NCI-H82 (cell line): ENCODE measurements at regions not wholly inside any gene's neighbourhood (a gene's known extent, or its start where the extent isn't known, plus 50 kb on each side); places are given as distances from the start of the nearest gene placed in this dataset.
"Not testable (repeated sequence)": the region's sequence is repeated elsewhere in the genome, so short reads cannot be mapped to it uniquely, and the experiment has no call there.

Experiments
- DNase-seq: peaks from one replicate; lab custom pipeline; 2025; lab: John Stamatoyannopoulos, UW

DNA sequence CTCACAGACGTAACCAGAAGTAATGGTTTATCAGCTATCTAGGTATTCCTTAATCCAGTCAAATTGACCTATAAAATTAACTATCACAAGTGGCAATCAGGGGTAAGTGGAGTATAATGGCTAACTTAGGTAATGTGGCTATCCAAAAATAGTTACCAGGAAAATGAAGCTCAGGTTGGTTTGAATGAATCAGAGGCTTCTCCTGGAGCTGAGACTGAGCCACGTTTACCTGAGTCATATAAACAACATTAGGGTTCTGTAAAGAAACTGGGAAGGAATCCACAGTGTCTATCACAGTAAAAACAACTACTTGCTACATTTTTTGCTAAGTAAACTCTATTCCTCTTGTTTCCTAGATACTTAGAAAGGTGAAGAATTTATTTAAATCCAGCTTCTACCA lies 236.0 kb upstream of the SPHKAP start:
- DNase-seq: no peak

DNA sequence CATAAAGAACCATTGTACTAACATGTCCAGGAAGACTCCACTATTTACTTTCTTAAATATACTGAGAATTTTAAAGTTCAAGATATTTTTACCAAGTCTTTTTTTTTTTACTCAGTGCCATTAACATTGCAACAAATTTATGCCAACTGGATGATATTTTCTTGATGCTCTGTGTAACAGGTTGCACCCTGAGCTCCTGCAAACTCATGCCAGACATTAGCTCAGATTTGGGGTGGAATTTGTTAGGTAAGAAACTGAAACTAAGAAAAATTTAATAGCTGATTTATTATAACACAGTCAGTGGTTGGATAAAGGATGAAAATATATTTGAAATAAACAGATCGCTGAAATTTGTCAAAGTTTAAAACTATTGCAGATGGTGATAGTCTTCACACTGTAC lies 228.6 kb upstream of the SPHKAP start:
- DNase-seq: no peak

DNA sequence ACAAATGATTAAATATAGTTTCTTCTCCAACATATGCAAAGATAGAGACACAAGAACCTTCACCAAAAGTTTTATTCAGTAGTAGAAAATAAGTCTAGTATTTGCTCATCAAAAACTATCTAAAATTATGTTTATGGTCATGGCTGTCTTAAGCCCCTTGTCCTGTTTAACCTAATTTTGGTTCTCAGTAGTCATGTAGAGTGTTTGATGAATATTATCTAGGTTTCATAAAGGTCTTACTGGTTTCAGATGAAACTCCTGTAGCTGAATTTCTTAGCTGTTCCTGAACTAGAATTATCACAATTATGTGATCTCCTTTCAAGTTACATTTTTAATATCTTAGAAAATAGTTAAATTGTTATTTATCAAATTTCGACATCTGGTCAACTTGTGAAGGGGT lies 228.0 kb upstream of the SPHKAP start:
- DNase-seq: no peak

DNA sequence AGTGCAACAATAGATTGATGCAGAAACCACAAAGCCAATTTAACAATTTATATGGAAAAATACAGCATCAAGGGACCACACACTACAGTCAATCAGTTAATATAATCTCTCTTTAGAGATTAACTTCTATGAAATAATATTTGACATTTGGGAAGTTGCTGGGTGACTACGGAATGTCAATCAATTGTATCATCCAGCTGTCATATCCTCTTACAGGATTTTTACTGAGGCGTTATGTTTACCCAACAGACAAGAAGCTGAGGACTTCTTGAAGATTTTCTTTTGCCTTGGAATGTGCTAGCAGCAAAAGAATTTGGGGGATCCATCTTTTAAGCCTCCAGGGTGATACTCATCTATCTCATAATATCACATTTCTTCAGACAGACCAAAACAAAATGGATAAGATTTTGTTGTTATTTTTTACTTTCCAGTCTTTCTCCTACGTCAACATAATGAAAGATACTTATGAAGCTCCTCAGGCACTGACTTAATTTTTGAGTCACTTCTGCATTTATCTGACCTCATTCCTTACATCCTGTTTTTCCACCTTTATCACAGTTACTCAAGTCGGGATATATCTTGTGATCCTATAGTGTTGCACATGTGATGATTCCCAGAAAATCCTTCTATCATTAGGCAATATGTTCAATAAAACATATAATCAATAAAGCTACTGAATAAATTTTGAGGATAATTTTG lies 227.2 kb upstream of the SPHKAP start:
- no peak for DNase-seq

DNA sequence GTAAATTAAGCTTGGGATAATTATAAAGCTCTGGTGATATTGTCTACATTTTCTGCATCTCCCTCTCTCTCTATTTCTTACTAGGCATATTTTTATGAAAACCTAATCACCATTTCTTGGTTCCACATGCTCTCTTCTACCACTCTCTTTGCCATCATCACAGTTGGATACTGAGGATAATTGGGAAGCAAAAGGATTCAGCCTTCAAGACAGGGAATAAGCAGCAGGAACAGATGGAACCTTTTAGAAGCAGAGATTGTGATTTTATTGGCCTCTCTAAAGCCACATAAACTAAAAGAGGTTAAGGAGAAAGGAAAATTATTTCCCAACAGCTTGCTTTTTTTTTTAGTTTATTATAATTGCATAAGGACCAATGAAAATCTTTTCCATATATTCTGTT lies 226.3 kb upstream of the SPHKAP start:
- no peak for DNase-seq

DNA sequence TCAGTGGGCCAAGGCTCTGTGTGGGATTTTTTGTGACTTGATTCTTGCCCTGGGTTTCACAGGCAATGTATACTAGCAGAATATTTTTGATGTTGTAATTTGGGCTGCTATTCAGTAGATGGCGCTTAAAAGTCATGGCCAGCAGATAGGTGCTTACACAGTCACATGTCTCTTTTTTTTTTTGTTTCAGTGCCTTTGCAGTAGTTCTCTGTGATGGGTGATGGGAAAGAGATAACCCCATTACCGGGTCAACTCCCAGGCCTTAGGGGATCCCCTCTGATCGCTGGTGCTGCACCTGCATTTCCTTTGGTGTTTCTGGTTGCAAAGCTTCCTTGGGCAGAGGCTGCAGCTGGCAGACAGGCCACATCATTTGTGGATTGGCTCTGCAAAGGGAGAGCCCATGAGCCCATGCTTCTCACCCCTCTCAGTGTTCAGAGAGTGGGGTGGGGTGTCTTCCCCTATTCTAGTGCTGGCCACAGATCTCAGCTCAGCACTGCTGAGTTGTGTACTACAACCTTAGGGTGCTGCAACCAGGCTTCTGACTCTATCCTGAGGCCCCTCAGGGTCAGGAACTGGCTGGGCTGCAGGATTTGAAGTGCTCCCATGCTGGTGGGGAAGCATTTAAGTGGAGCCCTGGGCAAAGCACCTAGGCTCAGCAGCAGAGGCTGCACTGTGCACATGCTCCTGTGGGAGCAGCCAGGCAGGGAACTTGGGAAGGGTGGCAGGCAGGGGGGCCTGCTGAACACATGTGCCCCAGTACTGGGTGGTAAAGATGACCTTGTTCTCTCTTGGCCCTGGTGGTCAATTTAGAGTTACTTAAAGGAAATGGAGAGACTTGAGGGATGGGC lies 219.8 kb upstream of the SPHKAP start:
- peak; percentile 8 for DNase-seq

DNA sequence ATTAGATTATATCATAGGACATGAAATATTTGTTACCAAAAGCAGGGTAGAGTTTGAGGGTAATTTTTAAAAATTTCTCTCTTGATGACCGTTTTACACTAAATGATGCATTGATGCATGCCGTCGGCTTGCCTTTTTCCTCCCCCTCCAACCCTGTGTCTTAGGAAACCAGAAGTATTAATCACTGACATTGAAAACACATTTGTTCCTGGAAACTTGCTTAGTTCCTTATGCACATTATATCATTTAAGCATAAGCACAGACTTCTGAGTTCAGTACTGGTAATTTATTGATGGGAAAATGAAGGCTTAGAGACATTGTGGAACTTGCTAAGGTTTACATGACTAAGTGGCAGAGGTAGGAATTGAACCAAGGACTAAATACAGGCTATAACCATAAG lies 206.3 kb upstream of the SPHKAP start:
- no peak for DNase-seq

DNA sequence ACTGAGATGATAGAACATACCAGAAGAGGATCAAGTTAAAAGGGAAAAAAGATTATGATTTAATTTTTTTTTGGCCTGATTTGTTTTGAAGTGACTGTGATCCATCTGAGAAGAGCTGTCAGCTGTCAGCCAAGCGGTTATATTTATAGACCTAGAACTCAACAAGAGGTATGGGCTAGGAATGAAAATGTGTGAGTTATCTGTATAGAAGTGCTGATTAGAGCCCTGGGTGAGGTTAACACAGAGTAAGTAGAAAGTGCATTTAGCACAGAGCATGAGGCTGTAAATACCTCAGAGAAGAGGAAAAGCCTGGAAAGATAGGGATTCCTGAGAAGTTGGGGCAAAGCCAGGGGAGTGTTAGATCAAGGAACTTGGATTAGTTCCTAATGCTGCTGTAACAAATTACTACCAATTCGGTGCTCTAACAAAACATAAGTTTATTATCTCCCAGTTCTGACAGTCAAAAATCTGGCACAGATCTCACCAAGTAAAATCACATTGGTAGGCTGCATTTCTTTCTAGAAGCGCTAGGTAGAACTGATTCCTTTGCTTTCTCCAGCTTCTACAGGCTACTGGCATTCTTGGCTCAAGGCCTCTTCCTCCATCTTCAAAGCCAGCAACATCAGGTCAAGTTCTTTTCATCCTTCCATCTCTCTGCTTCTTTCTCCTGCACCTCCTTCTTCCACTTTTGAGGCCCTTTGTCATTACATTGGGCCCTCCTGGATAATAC lies 197.4 kb upstream of the SPHKAP start:
- no peak for DNase-seq

DNA sequence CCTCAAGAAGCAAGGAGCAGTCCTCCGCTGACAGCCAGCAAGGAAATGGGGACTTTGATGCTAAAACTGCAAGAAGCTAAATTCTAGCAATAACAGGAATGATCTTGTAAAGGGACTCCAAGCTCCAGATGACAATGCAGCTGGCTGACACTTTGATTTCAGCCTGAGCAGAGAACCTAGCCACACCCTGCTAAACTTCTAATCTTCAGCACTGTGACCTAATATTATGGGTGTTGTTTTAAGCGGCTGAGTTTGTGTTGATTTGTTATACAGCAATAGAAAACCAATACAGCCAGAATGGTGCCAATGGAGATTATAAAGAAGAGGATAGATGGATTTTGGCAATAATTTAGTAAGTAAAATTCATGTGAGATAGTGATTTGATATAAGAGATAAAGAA lies 196.7 kb upstream of the SPHKAP start:
- DNase-seq: no peak

DNA sequence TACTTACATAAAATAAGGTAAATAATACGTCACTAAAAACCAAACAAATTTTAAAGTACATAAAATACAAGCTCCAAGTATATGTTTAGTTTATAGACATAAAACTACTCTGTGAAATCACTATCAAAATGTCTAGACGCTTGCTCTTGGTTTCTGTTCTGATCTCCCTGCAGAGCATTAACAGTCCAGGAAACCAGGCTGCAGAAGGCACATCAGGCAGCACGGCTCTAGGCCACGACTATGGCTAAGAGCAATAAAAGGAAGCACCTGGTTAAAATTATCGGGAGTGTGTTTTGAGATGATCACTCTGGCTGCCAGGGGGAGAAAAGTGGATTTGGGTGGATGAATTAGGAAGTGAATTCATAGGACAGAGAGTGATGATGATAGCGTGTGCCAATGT lies 196.0 kb upstream of the SPHKAP start:
- DNase-seq: peak; percentile 19

DNA sequence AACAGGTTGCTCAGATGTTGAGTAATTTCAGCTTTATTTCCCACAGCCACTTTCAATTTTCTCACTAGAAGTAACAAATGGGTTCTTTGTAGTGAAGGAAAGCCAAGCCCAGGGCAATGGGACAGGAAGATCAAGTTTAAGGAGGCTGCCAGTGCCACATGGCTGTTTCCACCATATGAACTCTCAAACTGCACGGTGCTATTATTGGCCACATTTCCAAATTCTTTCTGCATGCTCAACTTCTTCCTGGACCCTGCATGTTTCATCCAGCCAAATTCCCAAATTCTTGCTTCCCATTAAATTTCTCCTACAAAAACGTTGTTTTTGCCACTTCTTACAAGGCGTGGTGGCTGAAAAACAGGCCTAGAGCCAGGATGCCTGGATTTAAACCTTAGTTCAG lies 193.3 kb upstream of the SPHKAP start:
- no peak for DNase-seq

DNA sequence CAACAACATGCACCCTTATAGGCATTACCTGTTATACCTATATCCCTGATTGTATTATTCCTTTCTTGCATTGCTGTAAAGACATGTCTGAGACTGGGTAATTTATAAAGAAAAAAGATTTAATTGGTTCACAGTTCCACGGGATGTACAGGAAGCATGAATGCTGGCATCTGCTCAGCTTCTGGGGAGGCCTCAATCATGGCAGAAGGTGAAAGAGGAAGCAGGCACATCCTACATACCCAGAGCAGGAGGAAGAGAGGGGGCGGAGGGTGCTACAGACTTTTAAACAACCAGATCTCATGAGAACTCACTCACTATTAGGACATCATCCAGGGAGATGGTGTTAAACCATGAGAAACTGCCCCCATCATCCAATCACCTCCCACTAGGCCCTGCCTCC lies 191.7 kb upstream of the SPHKAP start:
- no peak for DNase-seq

DNA sequence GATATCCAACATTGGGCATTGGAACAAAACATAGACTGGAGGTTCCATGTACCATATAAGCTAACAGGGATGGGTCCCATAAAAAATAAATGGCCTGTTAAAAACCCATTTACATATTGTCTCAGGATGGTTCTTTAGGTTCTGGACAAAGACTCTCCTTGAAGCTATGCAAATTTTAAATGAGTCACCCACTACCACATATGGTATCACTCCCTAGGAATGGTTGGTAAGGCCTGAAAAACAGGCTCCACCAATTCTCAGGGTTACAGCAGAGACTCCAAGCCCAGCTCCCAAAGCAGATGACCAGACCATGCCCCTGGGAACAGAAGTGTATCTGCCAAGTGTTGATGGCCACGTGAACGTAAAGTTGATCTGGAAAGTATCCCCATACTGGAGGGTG lies 190.7 kb upstream of the SPHKAP start:
- no peak for DNase-seq

DNA sequence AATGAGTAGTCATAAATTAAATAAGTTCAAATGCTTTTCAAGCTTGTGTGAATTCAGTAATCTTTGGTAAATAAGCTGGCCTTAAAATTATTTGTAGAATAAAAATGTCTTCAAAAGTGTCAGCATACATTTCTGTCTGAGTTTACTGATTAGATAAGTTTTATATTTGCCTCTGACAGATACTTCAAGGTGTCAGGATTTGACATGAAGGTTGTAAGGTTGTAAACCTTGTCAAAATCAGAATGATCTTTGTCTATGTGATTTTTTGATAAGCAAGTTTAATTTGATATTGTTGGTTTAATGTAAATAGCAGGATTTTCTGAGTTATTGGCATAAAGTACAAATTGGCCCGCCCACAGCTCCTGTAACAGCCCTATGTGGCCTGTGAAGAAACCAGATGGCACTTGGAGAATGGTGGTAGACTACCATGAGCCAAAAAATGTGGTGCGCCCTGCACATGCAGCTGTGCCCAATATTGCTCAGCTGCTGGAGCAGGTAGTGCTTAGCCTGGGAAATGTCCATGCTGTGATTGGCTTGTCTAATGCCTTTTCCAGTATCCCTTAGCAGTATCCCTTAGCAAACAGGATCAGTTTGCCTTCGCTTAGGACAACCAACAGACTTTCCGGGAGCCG lies 188.0 kb upstream of the SPHKAP start:
- no peak for DNase-seq

DNA sequence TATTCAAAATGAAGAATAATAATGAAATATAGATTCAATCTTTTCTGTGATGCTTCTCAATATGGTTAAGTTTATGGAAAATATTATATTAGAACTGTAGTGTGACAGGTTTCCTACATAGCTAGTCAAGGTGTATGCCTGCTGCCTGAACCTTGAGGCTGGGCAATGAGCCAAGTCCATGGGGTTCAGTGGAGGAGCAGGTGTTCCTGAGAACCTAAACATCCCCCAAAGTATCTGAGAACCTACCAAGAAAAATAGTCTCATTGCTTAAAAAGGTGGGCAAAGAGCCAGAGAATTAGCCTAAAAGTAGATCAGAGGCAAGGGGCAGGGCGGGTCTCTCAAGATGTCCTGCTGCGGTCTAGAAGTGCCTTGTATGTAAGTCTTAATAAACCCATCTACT lies 185.9 kb upstream of the SPHKAP start:
- DNase-seq: peak; percentile 44

DNA sequence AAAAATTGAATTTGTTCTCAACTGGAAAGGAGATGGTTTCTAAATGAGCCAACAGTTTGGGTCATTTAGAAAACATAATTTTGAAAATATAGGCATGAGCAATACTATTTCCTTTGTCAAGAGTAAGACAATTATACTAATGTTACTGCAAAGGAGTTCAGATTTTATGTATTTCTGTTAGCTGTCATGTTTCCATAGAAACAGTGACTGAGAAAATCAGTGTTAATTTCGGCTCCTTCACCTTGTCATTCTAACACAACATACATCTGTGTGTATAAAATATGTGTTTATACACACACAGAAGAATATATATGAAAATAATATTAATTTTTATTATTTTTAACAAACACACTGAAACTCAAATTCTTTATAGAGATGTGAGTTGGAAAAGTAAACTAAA lies 178.0 kb upstream of the SPHKAP start:
- DNase-seq: no peak

DNA sequence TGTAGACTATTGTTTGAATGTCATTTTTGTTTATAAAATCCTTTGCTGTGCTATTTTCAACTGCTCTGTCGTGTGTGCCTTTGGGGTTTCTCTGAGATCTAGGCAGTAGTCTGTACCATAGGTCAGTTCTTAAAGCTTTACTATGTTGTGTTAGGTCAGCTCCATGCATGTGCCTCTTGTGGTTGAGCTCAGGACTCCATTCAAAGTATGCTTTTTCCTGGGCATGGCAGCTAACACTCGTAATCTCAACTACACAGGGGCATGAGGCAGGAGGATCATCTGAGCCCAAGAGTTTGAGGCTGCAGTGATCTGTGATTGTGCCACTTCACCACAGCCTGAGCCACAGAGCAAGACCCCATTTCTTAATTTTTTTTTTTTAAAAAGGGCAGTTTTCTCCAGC lies 174.4 kb upstream of the SPHKAP start:
- DNase-seq: peak; percentile 18

DNA sequence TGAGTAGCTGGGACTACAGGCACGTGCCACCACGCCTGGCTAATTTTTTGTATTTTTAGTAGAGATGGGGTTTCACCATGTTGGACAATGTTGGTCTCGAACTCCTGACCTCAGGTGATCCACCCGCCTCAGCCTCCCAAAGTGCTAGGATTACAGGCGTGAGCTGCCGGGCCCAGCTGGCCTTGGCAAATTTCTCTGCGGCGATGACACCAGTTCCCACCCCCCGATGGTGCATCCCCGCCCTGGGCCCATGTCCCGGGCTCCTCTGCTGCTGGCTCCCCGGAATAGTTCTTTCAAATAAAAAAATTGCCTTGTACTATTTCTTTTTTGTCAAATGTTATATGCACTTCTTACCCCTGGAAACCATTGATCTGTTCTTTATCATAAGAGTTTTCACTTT lies 171.5 kb upstream of the SPHKAP start:
- not testable (repeated sequence) for DNase-seq

DNA sequence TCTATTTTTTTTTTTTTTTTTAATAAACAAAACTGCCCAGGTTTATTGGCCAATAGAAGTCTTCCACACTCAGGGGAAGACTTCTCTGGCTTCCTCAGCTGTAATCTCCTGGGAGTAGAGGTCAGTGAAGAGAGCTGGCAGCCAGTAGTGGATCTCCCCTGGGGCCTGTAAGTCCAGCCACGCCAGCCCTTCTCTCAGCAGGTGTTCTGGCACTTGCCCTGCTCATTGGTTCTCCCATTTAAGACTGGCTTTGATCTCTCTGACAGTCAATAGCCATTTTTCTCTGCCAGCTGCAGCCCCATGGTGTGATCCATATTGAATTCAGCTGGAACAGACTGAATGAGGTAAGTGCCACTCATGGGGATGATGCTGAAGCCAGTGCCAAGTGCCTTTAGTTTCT lies 170.6 kb upstream of the SPHKAP start:
- no peak for DNase-seq

DNA sequence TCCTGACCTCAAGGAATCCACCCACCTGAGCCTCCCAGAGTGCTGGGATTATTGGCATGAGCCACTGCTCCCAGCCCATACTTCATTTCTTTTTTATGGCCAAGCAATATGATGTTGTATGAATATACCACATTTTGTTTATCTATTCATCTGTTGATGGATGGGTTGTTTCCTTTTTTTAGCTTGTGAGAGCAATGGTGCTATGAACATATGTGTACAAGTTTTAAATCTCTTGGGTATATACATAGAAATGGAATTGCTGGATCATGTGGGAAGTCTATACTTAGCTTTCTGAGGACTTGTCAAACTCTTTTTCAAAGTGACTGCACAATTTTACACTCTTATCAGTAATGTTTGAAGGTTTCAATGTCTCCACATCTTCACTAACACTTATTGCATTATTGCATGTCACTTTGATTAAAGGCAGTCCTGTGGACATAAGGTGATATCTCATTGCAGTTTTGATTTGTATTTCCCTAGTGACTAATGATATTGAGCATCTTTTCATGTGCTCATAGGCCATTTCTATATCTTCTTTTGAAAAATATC lies 167.1 kb upstream of the SPHKAP start:
- DNase-seq: no peak

DNA sequence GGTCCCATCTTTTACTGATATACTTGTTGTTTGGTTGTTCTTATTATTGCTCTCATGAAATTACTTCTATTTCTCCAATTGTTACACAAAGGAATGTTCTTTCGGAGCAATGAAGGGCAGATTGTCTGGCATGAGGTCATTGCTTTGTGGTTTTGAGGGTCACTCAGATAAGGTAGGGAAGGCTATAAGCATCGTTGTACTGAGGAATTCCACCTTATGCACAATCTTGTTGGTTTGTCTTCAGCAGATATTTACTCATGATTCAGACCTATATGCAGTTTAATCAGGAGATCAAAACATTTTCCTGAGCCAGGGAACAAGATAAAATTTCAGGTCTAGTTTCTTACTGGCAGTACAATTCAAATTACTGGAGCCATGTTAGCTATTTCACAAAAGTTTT lies 163.0 kb upstream of the SPHKAP start:
- DNase-seq: no peak

DNA sequence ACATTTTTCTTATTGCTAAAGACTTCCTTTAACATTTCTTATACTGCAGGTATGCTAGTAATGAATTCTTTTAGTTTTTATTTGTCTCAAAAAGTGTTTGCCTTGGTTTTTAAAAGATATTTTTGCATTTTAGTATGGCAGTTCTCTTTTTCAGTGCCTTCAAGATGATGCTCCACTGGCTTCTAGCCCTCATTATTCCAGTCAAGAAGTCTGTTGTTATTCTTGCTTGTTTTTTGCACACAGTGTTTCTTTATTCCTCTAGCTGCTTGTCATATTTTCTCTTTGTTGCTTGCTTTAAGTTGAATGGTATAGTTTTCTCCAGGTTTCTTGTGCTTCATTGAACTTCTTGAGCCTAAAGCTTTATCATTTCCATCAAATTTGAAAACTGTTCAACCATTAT lies 158.0 kb upstream of the SPHKAP start:
- DNase-seq: no peak
